ENCODE measurements at regions not wholly inside any gene's neighbourhood (a gene's known extent, or its start where the extent isn't known, plus 50 kb on each side); places are given as distances from the start of the nearest gene placed in this dataset.

- no peaks in the 10 kb centered on the region for H3K27me3 ChIP-seq (ENCODE audit: control insufficient read depth in 2 of 2, insufficient read depth in 2 of 2, low read length in 2 of 2)
- H3K9me1 ChIP-seq (ENCODE audit: control insufficient read depth, insufficient read depth, low read length), result no peaks in the 10 kb centered on the region
- no peaks in the 10 kb centered on the region for H4K20me1 ChIP-seq (replicated peaks; ENCODE audit: control insufficient read depth, insufficient read depth, low read length)
- in situ Hi-C loops (cut with MboI), result no loop called here
- CTCF ChIA-PET (ENCODE audit: low intra/inter-chr PET ratio), result no interaction called here
- FAIRE-seq (no peak), DNase-seq (ENCODE audit: extremely low read depth in 1 of 4, low spot score in 3 of 4) (no peak), ATAC-seq (no peak)
- no peak overlapping the region for H3K4me3 ChIP-seq
- no peaks in the 10 kb centered on the region for H3K36me3 ChIP-seq (ENCODE audit: control insufficient read depth, insufficient read depth, low read length)
- BruUV-seq (replicated peaks), result no TSS peak
- no peak overlapping the region for H3K27ac ChIP-seq (ENCODE audit: extremely low read depth, low read depth, low read length)
- no peaks in the 10 kb centered on the region for H3K9me3 ChIP-seq (replicated peaks; ENCODE audit: control insufficient read depth, insufficient read depth, low read depth, low read length)
- H3K9ac ChIP-seq (ENCODE audit: insufficient read depth in 1 of 2, low read depth in 2 of 2, low read length in 2 of 2), result no peak overlapping the region
- TF ChIP-seq, protein P1, sequence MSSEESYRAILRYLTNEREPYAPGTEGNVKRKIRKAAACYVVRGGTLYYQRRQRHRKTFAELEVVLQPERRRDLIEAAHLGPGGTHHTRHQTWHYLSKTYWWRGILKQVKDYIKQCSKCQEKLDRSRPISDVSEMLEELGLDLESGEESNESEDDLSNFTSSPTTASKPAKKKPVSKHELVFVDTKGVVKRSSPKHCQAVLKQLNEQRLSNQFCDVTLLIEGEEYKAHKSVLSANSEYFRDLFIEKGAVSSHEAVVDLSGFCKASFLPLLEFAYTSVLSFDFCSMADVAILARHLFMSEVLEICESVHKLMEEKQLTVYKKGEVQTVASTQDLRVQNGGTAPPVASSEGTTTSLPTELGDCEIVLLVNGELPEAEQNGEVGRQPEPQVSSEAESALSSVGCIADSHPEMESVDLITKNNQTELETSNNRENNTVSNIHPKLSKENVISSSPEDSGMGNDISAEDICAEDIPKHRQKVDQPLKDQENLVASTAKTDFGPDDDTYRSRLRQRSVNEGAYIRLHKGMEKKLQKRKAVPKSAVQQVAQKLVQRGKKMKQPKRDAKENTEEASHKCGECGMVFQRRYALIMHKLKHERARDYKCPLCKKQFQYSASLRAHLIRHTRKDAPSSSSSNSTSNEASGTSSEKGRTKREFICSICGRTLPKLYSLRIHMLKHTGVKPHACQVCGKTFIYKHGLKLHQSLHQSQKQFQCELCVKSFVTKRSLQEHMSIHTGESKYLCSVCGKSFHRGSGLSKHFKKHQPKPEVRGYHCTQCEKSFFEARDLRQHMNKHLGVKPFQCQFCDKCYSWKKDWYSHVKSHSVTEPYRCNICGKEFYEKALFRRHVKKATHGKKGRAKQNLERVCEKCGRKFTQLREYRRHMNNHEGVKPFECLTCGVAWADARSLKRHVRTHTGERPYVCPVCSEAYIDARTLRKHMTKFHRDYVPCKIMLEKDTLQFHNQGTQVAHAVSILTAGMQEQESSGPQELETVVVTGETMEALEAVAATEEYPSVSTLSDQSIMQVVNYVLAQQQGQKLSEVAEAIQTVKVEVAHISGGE (CRISPR knock-in tag; IDR thresholded peaks at IDR 0.05), result no peak
- TF ChIP-seq NFIC (IDR thresholded peaks at IDR 0.05), result peak; percentile 39
- 100% methylated on average over 2 of the region's 2 CpGs for WGBS (ENCODE audit: insufficient coverage, low coverage, missing lambda C conversion rate)
- intact Hi-C loops (cut with micrococcal nuclease), result loop anchor here (10.0 kb wide), 1 partner anchor 161 kb away; the partner anchor contains the start of gene SIPA1L1
- H3K4me1 ChIP-seq (replicated peaks in 1 of 2; ENCODE audit: control insufficient read depth in 2 of 2, insufficient read depth in 2 of 2, low read length in 2 of 2), result peaks cover 0 to 6% of the 10 kb centered on the region in 2 experiments; a peak in 2 of 5 replicates
- H2AFZ ChIP-seq (ENCODE audit: low read depth, low read length), result no peak overlapping the region
- POLR2A ChIA-PET, result interaction anchor here (0.6 kb wide), 1 partner anchor 103 kb away, joined by 3 read pairs; no protein-coding TSS in a partner anchor
- H3K79me2 ChIP-seq (ENCODE audit: control insufficient read depth, insufficient read depth, low read length), result no peaks in the 10 kb centered on the region
- no peak overlapping the region for H3K4me2 ChIP-seq (ENCODE audit: insufficient read depth, low read length)
These were observed 445.9 kb upstream of the RGS6 start for GRCh38 chr14:71486279-71486678.

Measured in K562 (cell line).